GM23338 (cell line): ENCODE measurements at regions not wholly inside any gene's neighbourhood (a gene's known extent, or its start where the extent isn't known, plus 50 kb on each side); places are given as distances from the start of the nearest gene placed in this dataset.

Source experiments
- ATAC-seq: fragments of 200-7000 bp; cut with Tn5 transposase; 3 replicates; pipeline ENCODE4 v1.9.1; 2020
- DNase-seq: peaks from one replicate; pipeline ENCODE4 v3.0.0-alpha.2; 2015; ENCODE audit warnings: low spot score
- H2AFZ ChIP-seq: fragments of 200-600 bp; sonication (generic); 2 replicates; pipeline ENCODE4 v1.8.0; 2016; ENCODE audit warnings: antibody characterized with exemption, mild to moderate bottlenecking, moderate library complexity
- H3F3A ChIP-seq: fragments of 200-600 bp; sonication (generic); replicated peaks from 2 replicates; pipeline ENCODE4 v1.8.0; 2017; ENCODE audit warnings: antibody characterized with exemption, mixed run types, low read depth
- H3K27ac ChIP-seq: fragments of 200-600 bp; sonication (generic); 2 replicates; pipeline ENCODE4 v1.6.1; 2016; ENCODE audit warnings: low read depth
- H3K27me3 ChIP-seq: fragments of 200-600 bp; sonication (generic); 2 replicates; pipeline ENCODE4 v1.8.0; 2016; ENCODE audit warnings: mild to moderate bottlenecking, mixed run types, moderate library complexity; ENCODE audit not compliant: insufficient read depth
- H3K36me3 ChIP-seq: fragments of 200-600 bp; sonication (generic); 2 replicates; pipeline ENCODE4 v1.8.0; 2016; ENCODE audit warnings: mild to moderate bottlenecking; ENCODE audit not compliant: insufficient read depth
- H3K4me1 ChIP-seq: fragments of 200-600 bp; sonication (generic); 2 replicates; pipeline ENCODE4 v1.8.0; 2016; ENCODE audit warnings: mild to moderate bottlenecking, moderate library complexity; ENCODE audit not compliant: insufficient read depth
- H3K4me2 ChIP-seq: fragments of 200-600 bp; sonication (generic); 2 replicates; pipeline ENCODE4 v1.7.1; 2017; ENCODE audit warnings: mixed run types
- H3K4me3 ChIP-seq: fragments of 200-600 bp; sonication (generic); 2 replicates; pipeline ENCODE4 v1.6.1; 2016; ENCODE audit warnings: mixed run types
- H3K79me2 ChIP-seq: fragments of 200-600 bp; sonication (generic); replicated peaks from 2 replicates; pipeline ENCODE4 v1.8.0; 2017; ENCODE audit warnings: mild to moderate bottlenecking; ENCODE audit not compliant: insufficient read depth
- H3K9me2 ChIP-seq: fragments of 200-600 bp; sonication (generic); 2 replicates; pipeline ENCODE4 v1.8.0; 2017; ENCODE audit not compliant: insufficient read depth
- H4K20me1 ChIP-seq: fragments of 200-600 bp; sonication (generic); replicated peaks from 2 replicates; pipeline ENCODE4 v1.8.0; 2017; ENCODE audit warnings: mild to moderate bottlenecking; ENCODE audit not compliant: insufficient read depth
- H3K27ac Mint-ChIP-seq: 2 replicates; pipeline ENCODE4 v1.8.0; 2020; ENCODE audit warnings: inconsistent platforms, mild to moderate bottlenecking, moderate library complexity, mixed read lengths
- H3K27me3 Mint-ChIP-seq: 3 replicates; pipeline ENCODE4 v1.8.0; 2022; ENCODE audit warnings: low read depth, mild to moderate bottlenecking, moderate library complexity, mixed read lengths, inconsistent platforms; ENCODE audit not compliant: insufficient read depth, poor library complexity
- H3K36me3 Mint-ChIP-seq: 3 replicates; pipeline ENCODE4 v1.8.0; 2021; ENCODE audit warnings: low read depth, mild to moderate bottlenecking, inconsistent platforms, moderate library complexity, mixed read lengths
- H3K4me1 Mint-ChIP-seq: 3 replicates; pipeline ENCODE4 v1.8.0; 2020; ENCODE audit warnings: mild to moderate bottlenecking, inconsistent platforms, mixed read lengths
- H3K4me3 Mint-ChIP-seq: 3 replicates; pipeline ENCODE4 v1.8.0; 2021; ENCODE audit warnings: moderate library complexity, mild to moderate bottlenecking, inconsistent platforms, mixed read lengths
- H3K9me3 Mint-ChIP-seq: 3 replicates; pipeline ENCODE4 v1.8.0; 2020; ENCODE audit warnings: moderate library complexity, mild to moderate bottlenecking, inconsistent platforms, mixed read lengths
- EZH2phosphoT487 ChIP-seq: fragments of 200-600 bp; sonication (generic); IDR thresholded peaks from one replicate; pipeline ENCODE4 v1.8.1; 2018; ENCODE audit warnings: antibody characterized with exemption; ENCODE audit not compliant: unreplicated experiment
- NANOG ChIP-seq: IDR thresholded peaks from 2 replicates; pipeline ENCODE4 v1.6.1; 2016; ENCODE audit warnings: antibody characterized with exemption, borderline replicate concordance
- STAT1 ChIP-seq: IDR thresholded peaks from one replicate; pipeline ENCODE4 v1.6.1; 2016; ENCODE audit warnings: antibody characterized with exemption; ENCODE audit not compliant: unreplicated experiment
- ZNF114 ChIP-seq: fragments of 250-450 bp; sonication (Bioruptor Pico); IDR thresholded peaks from 2 replicates; pipeline ENCODE4 v1.5.0; 2020; ENCODE audit warnings: mild to moderate bottlenecking, moderate library complexity
- TF ChIP-seq, protein P1 (sequence below): fragments of 250-450 bp; sonication (Bioruptor Pico); IDR thresholded peaks from 2 replicates; pipeline ENCODE4 v1.5.0; 2020; ENCODE audit warnings: mild to moderate bottlenecking, moderate library complexity
- TF ChIP-seq, protein P2 (sequence below), 2 experiments: fragments of 200-600 bp in 1 of 2; sonication (generic) in 1 of 2; conservative IDR thresholded peaks; 2 replicates each; pipeline versions ENCODE4 v1.5.1 to v1.6.1; 2016 to 2017; ENCODE audit warnings: antibody characterized with exemption in 2 of 2, low read depth in 2 of 2, mild to moderate bottlenecking in 2 of 2, moderate library complexity in 1 of 2

DNA sequence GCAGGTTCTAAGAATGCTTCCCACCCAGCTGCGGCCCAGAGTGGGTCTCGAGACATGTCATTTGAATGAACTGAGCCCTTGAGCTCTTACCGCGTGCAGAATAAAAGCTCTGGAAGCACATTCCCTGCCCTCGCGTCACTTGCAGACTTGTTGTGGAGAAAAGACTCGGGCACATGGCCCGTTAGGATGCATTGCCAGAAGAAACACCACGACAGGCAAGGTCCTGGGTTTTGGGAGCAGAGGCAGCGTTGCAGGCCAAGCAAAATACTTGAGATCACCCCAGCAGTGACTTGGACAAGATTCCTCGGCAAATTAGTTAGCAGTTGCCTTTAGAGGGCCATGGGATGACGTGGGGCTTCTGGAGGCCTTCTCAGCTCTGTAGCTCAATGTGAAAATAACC is 170.8 kb upstream of the MSX2 start (continued):
- TF ChIP-seq, protein P1, sequence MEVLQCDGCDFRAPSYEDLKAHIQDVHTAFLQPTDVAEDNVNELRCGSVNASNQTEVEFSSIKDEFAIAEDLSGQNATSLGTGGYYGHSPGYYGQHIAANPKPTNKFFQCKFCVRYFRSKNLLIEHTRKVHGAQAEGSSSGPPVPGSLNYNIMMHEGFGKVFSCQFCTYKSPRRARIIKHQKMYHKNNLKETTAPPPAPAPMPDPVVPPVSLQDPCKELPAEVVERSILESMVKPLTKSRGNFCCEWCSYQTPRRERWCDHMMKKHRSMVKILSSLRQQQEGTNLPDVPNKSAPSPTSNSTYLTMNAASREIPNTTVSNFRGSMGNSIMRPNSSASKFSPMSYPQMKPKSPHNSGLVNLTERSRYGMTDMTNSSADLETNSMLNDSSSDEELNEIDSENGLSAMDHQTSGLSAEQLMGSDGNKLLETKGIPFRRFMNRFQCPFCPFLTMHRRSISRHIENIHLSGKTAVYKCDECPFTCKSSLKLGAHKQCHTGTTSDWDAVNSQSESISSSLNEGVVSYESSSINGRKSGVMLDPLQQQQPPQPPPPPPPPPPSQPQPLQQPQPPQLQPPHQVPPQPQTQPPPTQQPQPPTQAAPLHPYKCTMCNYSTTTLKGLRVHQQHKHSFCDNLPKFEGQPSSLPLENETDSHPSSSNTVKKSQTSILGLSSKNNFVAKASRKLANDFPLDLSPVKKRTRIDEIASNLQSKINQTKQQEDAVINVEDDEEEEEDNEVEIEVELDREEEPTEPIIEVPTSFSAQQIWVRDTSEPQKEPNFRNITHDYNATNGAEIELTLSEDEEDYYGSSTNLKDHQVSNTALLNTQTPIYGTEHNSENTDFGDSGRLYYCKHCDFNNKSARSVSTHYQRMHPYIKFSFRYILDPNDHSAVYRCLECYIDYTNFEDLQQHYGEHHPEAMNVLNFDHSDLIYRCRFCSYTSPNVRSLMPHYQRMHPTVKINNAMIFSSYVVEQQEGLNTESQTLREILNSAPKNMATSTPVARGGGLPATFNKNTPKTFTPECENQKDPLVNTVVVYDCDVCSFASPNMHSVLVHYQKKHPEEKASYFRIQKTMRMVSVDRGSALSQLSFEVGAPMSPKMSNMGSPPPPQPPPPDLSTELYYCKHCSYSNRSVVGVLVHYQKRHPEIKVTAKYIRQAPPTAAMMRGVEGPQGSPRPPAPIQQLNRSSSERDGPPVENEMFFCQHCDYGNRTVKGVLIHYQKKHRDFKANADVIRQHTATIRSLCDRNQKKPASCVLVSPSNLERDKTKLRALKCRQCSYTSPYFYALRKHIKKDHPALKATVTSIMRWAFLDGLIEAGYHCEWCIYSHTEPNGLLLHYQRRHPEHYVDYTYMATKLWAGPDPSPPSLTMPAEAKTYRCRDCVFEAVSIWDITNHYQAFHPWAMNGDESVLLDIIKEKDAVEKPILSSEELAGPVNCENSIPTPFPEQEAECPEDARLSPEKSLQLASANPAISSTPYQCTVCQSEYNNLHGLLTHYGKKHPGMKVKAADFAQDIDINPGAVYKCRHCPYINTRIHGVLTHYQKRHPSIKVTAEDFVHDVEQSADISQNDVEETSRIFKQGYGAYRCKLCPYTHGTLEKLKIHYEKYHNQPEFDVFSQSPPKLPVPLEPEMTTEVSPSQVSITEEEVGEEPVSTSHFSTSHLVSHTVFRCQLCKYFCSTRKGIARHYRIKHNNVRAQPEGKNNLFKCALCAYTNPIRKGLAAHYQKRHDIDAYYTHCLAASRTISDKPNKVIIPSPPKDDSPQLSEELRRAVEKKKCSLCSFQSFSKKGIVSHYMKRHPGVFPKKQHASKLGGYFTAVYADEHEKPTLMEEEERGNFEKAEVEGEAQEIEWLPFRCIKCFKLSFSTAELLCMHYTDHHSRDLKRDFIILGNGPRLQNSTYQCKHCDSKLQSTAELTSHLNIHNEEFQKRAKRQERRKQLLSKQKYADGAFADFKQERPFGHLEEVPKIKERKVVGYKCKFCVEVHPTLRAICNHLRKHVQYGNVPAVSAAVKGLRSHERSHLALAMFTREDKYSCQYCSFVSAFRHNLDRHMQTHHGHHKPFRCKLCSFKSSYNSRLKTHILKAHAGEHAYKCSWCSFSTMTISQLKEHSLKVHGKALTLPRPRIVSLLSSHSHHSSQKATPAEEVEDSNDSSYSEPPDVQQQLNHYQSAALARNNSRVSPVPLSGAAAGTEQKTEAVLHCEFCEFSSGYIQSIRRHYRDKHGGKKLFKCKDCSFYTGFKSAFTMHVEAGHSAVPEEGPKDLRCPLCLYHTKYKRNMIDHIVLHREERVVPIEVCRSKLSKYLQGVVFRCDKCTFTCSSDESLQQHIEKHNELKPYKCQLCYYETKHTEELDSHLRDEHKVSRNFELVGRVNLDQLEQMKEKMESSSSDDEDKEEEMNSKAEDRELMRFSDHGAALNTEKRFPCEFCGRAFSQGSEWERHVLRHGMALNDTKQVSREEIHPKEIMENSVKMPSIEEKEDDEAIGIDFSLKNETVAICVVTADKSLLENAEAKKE: no peak
- no peak for TF ChIP-seq NANOG
- TF ChIP-seq, protein P2, sequence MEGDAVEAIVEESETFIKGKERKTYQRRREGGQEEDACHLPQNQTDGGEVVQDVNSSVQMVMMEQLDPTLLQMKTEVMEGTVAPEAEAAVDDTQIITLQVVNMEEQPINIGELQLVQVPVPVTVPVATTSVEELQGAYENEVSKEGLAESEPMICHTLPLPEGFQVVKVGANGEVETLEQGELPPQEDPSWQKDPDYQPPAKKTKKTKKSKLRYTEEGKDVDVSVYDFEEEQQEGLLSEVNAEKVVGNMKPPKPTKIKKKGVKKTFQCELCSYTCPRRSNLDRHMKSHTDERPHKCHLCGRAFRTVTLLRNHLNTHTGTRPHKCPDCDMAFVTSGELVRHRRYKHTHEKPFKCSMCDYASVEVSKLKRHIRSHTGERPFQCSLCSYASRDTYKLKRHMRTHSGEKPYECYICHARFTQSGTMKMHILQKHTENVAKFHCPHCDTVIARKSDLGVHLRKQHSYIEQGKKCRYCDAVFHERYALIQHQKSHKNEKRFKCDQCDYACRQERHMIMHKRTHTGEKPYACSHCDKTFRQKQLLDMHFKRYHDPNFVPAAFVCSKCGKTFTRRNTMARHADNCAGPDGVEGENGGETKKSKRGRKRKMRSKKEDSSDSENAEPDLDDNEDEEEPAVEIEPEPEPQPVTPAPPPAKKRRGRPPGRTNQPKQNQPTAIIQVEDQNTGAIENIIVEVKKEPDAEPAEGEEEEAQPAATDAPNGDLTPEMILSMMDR (conservative IDR thresholded peaks at IDR 0.05; ENCODE audit: low read depth in 2 of 2): no peak
- no peak for TF ChIP-seq STAT1
- TF ChIP-seq ZNF114 (CRISPR knock-in tag): no peak

DNA sequence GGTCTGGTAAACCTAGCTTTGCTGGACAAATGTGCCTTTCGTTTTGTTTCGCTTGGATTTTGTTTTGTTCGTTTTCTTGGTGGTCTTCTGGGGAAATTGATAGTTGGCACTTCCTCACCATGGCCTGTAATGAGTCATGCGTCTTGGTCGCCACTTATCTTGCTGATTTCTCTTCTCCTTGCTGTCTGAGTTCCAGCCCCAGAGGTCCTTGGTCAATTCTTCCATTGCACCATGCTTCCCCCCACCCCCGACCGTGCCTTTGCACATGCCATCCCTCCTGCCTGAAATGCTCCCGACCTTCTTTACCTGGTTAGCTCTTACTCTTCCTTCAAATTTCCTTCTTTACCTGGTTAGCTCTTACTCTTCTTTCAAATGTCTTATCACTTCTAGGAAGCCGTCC is 168.7 kb upstream of the MSX2 start:
- Mint-ChIP-seq H3K4me1 (peaks cover 1% of the 10 kb centered on the region; the same call in 2 of the 3 replicates), H3K27me3 (peaks cover 2% of the 10 kb centered on the region), H3K9me3 (no peaks in the 10 kb centered on the region; the same call in 2 of the 3 replicates), H3K36me3 (no peaks in the 10 kb centered on the region), H3K27ac (no peak overlapping the region), H3K4me3 (no peak overlapping the region)
- Histone ChIP-seq H3K36me3 (no peaks in the 10 kb centered on the region), H3K9me2 (0 out of 2 replicates have a peak, but pooled peaks cover 4% of the 10 kb centered on the region), H4K20me1 (no peaks in the 10 kb centered on the region), H3F3A (no peaks in the 10 kb centered on the region), H3K4me2 (no peak overlapping the region), H3K27me3 (no peaks in the 10 kb centered on the region), H2AFZ (no peak overlapping the region), H3K4me3 (no peak overlapping the region), H3K27ac (no peak overlapping the region), H3K79me2 (no peaks in the 10 kb centered on the region), H3K4me1 (no peaks in the 10 kb centered on the region)
- DNase-seq: no peak
- no peak for ATAC-seq
- TF ChIP-seq EZH2phosphoT487: no peak
